GM23248 (cell line): ENCODE measurements at regions not wholly inside any gene's neighbourhood (a gene's known extent, or its start where the extent isn't known, plus 50 kb on each side); places are given as distances from the start of the nearest gene placed in this dataset.

ENCODE experiments used
- DNase-seq: peaks from one replicate; pipeline ENCODE4 v3.0.0-alpha.2; 2015
- H2AFZ ChIP-seq: fragments of 200-600 bp; sonication (generic); 2 replicates; pipeline ENCODE4 v1.6.1; 2016; ENCODE audit warnings: antibody characterized with exemption
- H3F3A ChIP-seq: fragments of 200-600 bp; sonication (generic); 2 replicates; pipeline ENCODE4 v1.6.1; 2016; ENCODE audit warnings: mild to moderate bottlenecking, antibody characterized with exemption, mixed run types; ENCODE audit not compliant: insufficient read depth
- H3K27ac ChIP-seq: fragments of 200-600 bp; sonication (generic); 2 replicates; pipeline ENCODE4 v1.5.1; 2016; ENCODE audit warnings: mild to moderate bottlenecking
- H3K27me3 ChIP-seq: fragments of 200-600 bp; sonication (generic); replicated peaks from 2 replicates; pipeline ENCODE4 v1.6.1; 2016; ENCODE audit warnings: mild to moderate bottlenecking; ENCODE audit not compliant: insufficient read depth
- H3K36me3 ChIP-seq: fragments of 200-600 bp; sonication (generic); 2 replicates; pipeline ENCODE4 v1.6.1; 2016; ENCODE audit warnings: low read depth, mild to moderate bottlenecking
- H3K4me1 ChIP-seq: fragments of 200-600 bp; sonication (generic); 2 replicates; pipeline ENCODE4 v1.6.1; 2016; ENCODE audit warnings: mild to moderate bottlenecking; ENCODE audit not compliant: insufficient read depth
- H3K4me2 ChIP-seq: fragments of 200-600 bp; sonication (generic); one replicate; pipeline ENCODE4 v1.6.1; 2016; ENCODE audit warnings: mild to moderate bottlenecking; ENCODE audit not compliant: unreplicated experiment
- H3K4me3 ChIP-seq: fragments of 200-600 bp; sonication (generic); 2 replicates; pipeline ENCODE4 v1.5.1; 2016; ENCODE audit warnings: mild to moderate bottlenecking
- H3K79me2 ChIP-seq: fragments of 200-600 bp; sonication (generic); 2 replicates; pipeline ENCODE4 v1.6.1; 2016; ENCODE audit warnings: mild to moderate bottlenecking; ENCODE audit not compliant: insufficient read depth
- H3K9ac ChIP-seq: fragments of 200-600 bp; sonication (generic); 2 replicates; pipeline ENCODE4 v1.6.1; 2016; ENCODE audit warnings: mild to moderate bottlenecking
- H3K9me2 ChIP-seq: fragments of 200-600 bp; sonication (generic); 2 replicates; pipeline ENCODE4 v1.6.1; 2016; ENCODE audit warnings: mixed run types, mild to moderate bottlenecking, moderate library complexity; ENCODE audit not compliant: insufficient read depth
- H3K9me3 ChIP-seq: fragments of 200-600 bp; sonication (generic); one replicate; pipeline ENCODE4 v1.6.1; 2017; ENCODE audit warnings: low read depth
- H4K20me1 ChIP-seq: fragments of 200-600 bp; sonication (generic); 2 replicates; pipeline ENCODE4 v1.6.0; 2016; ENCODE audit not compliant: insufficient read depth
- EZH2 ChIP-seq: fragments of 200-600 bp; sonication (generic); IDR thresholded peaks from 2 replicates; pipeline ENCODE4 v1.6.1; 2018; ENCODE audit warnings: antibody characterized with exemption, mild to moderate bottlenecking; ENCODE audit not compliant: insufficient read depth, poor library complexity, severe bottlenecking
- EZH2phosphoT487 ChIP-seq: fragments of 200-600 bp; sonication (generic); IDR thresholded peaks from 2 replicates; pipeline ENCODE4 v1.6.1; 2018; ENCODE audit warnings: antibody characterized with exemption, moderate library complexity, mild to moderate bottlenecking, low read depth; ENCODE audit not compliant: insufficient read depth
- WGBS, 2 experiments: methylation state at CpG; one replicate each; pipeline ENCODE4 v1.1.6; 2015 to 2017; ENCODE audit warnings: low lambda C conversion rate in 2 of 2, low coverage in 1 of 2; ENCODE audit errors: missing lambda C conversion rate in 2 of 2; 5-methylcytosine and 5-hydroxymethylcytosine counted together
- in situ Hi-C: fragments of 300-500 bp; cut with MboI; formaldehyde crosslinking; loops from 2 replicates; pipeline ENCODE4 v1.15.0; 2020

GRCh38 chr6:23985015-23985414 lies 141.0 kb upstream of the NRSN1 start:
- Histone ChIP-seq H3K36me3 (no peaks in the 10 kb centered on the region), H3K9me3 (no peaks in the 10 kb centered on the region), H3K4me2 (no peak overlapping the region), H3K9ac (no peak overlapping the region), H3K4me1 (no peaks in the 10 kb centered on the region), H3F3A (no peaks in the 10 kb centered on the region), H4K20me1 (no peaks in the 10 kb centered on the region), H2AFZ (no peak overlapping the region), H3K79me2 (no peaks in the 10 kb centered on the region), H3K9me2 (no peaks in the 10 kb centered on the region; the same call in 1 of the 2 replicates), H3K27me3 (no peaks in the 10 kb centered on the region), H3K27ac (no peak overlapping the region), H3K4me3 (no peak overlapping the region)
- in situ Hi-C loops: no loop called here
- 81 to 88% methylated on average over 4 of the region's 4 CpGs for WGBS, 2 experiments
- no peak for DNase-seq
- TF ChIP-seq EZH2 (no peak), EZH2phosphoT487 (no peak)

GRCh38 chr6:23989885-23990533 lies 136.0 kb upstream of the NRSN1 start:
- no peaks in the 10 kb centered on the region for H3K27me3 ChIP-seq
- no peak overlapping the region for H3K4me2 ChIP-seq
- no peaks in the 10 kb centered on the region for H4K20me1 ChIP-seq
- H3K27ac ChIP-seq: no peak overlapping the region
- no peaks in the 10 kb centered on the region for H3K4me1 ChIP-seq
- no peak for TF ChIP-seq EZH2
- TF ChIP-seq EZH2phosphoT487: no peak
- no peaks in the 10 kb centered on the region for H3K79me2 ChIP-seq
- H3K36me3 ChIP-seq: no peaks in the 10 kb centered on the region
- no peaks in the 10 kb centered on the region; the same call in 1 of the 2 replicates for H3K9me2 ChIP-seq
- H3K4me3 ChIP-seq: no peak overlapping the region
- in situ Hi-C loops: no loop called here
- H3K9ac ChIP-seq: no peak overlapping the region
- 56 to 57% methylated on average over 3 of the region's 3 CpGs for WGBS, 2 experiments
- H2AFZ ChIP-seq: no peak overlapping the region
- no peak for DNase-seq
- no peaks in the 10 kb centered on the region for H3F3A ChIP-seq
- no peaks in the 10 kb centered on the region for H3K9me3 ChIP-seq

- no peak for TF ChIP-seq EZH2
- no peak for TF ChIP-seq EZH2phosphoT487
- Histone ChIP-seq H3K4me1 (no peaks in the 10 kb centered on the region), H2AFZ (no peak overlapping the region), H3K36me3 (no peaks in the 10 kb centered on the region), H3K9me3 (no peaks in the 10 kb centered on the region), H3F3A (no peaks in the 10 kb centered on the region), H4K20me1 (no peaks in the 10 kb centered on the region), H3K9ac (no peak overlapping the region), H3K27ac (no peak overlapping the region), H3K4me3 (no peak overlapping the region), H3K9me2 (no peaks in the 10 kb centered on the region), H3K4me2 (no peak overlapping the region), H3K79me2 (no peaks in the 10 kb centered on the region), H3K27me3 (no peaks in the 10 kb centered on the region)
- no peak for DNase-seq
- in situ Hi-C loops: no loop called here
- WGBS, 2 experiments: 46 to 59% methylated on average over 1 of the region's 1 CpG
Observed at GRCh38 chr6:23994013-23994412, 132.0 kb upstream of the NRSN1 start.

- Histone ChIP-seq H3K79me2 (no peaks in the 10 kb centered on the region), H3K9me2 (no peaks in the 10 kb centered on the region), H3K27ac (peak overlapping the region; percentile 7), H3K9ac (no peak overlapping the region), H4K20me1 (no peaks in the 10 kb centered on the region), H3K9me3 (no peaks in the 10 kb centered on the region), H3F3A (0 out of 2 replicates have a peak, but pooled peaks cover 4% of the 10 kb centered on the region), H3K4me2 (peak overlapping the region; percentile 35), H3K36me3 (no peaks in the 10 kb centered on the region), H3K27me3 (no peaks in the 10 kb centered on the region), H2AFZ (no peak overlapping the region), H3K4me3 (no peak overlapping the region), H3K4me1 (peaks cover 8% of the 10 kb centered on the region)
- TF ChIP-seq EZH2 (no peak), EZH2phosphoT487 (no peak)
- peak; percentile 74 for DNase-seq
- 0 to 2% methylated on average over 3 of the region's 3 CpGs for WGBS, 2 experiments
- in situ Hi-C loops: no loop called here
Observed at GRCh38 chr6:24004062-24004461, 122.0 kb upstream of the NRSN1 start.
